H1 (cell line): ENCODE measurements at regions not wholly inside any gene's neighbourhood (a gene's known extent, or its start where the extent isn't known, plus 50 kb on each side); places are given as distances from the start of the nearest gene placed in this dataset.

Experiments
- HDAC2 ChIP-seq, 2 experiments: fragments of 300-600 bp in 1 of 2; sonication (generic) in 1 of 2; IDR thresholded peaks; 2 replicates each; pipeline ENCODE4 v1.6.1; 2011 to 2012; ENCODE audit warnings: low read depth in 2 of 2, low read length in 2 of 2, mild to moderate bottlenecking in 2 of 2, moderate library complexity in 2 of 2, borderline replicate concordance in 1 of 2, inconsistent platforms in 1 of 2
- POLR2A ChIP-seq, 2 experiments: IDR thresholded peaks; 1 replicate in 1 of 2; 2 replicates in 1 of 2; pipeline ENCODE4 v1.6.1; 2011; ENCODE audit warnings: low read depth in 2 of 2, low read length in 2 of 2, mild to moderate bottlenecking in 2 of 2; ENCODE audit errors: control extremely low read depth in 1 of 2

DNA sequence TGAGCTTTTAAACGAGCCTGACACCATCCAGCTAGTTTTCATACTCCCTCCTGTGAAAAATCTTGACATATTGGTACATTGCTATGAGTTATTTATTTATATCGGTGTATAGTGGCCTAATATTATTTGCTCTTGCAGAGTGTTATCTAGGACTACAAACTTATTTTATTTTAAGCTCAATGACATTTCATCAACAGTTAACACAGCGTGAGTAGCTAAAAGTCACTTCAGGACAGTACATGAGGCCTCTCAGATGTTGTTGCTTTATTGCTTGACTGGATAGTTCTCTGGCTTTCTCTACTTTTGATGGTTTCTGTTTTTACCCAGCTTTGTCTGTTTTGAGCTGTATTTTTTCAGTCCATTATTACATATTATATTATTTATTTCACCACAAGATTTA is 172.9 kb upstream of the KLF7 start:
- TF ChIP-seq HDAC2 (IDR thresholded peaks at IDR 0.05; ENCODE audit: borderline replicate concordance in 1 of 2, low read depth in 2 of 2, low read length in 2 of 2) (no peak), POLR2A (IDR thresholded peaks at IDR 0.05; ENCODE audit: control extremely low read depth in 1 of 2, low read depth in 2 of 2, low read length in 2 of 2) (no peak)
